HEK293 (cell line): ENCODE measurements at regions not wholly inside any gene's neighbourhood (a gene's known extent, or its start where the extent isn't known, plus 50 kb on each side); places are given as distances from the start of the nearest gene placed in this dataset.

ENCODE experiments used
- CTCF ChIA-PET: fragments of 350-600 bp; formaldehyde crosslinking; extraction: SDS; loops from one replicate; lab custom pipeline; 2021; ENCODE audit warnings: antibody characterized with exemption; lab: Yijun Ruan, JAX
- POLR2A ChIA-PET: fragments of 300-600 bp; formaldehyde crosslinking; extraction: SDS; loops from one replicate; lab custom pipeline; 2020; ENCODE audit warnings: antibody characterized with exemption, inconsistent platforms; lab: Yijun Ruan, JAX
- H3K27ac ChIP-seq: fragments of 200-500 bp; sonication (Bioruptor generic); 2 replicates; pipeline ENCODE4 v1.5.1; 2014; ENCODE audit warnings: low read depth, low read length, control low read depth, inconsistent platforms; ENCODE audit errors: extremely low read depth
- H3K36me3 ChIP-seq, 2 experiments: fragments of 200-500 bp in 1 of 2; sonication (Bioruptor generic) in 1 of 2; 1 replicate in 1 of 2; 2 replicates in 1 of 2; pipeline ENCODE4 v1.5.1; 2014 to 2017; ENCODE audit warnings: inconsistent platforms in 2 of 2, low read length in 2 of 2; ENCODE audit not compliant: control insufficient read depth in 2 of 2, insufficient read depth in 1 of 2
- H3K4me1 ChIP-seq: fragments of 200-500 bp; sonication (Bioruptor generic); 2 replicates; pipeline ENCODE4 v1.5.1; 2014; ENCODE audit warnings: mild to moderate bottlenecking, low read length, inconsistent platforms; ENCODE audit not compliant: control insufficient read depth, insufficient read depth
- H3K4me3 ChIP-seq: 2 replicates; pipeline ENCODE4 v1.5.1; 2011; ENCODE audit warnings: low read depth, mild to moderate bottlenecking, control low read depth, low read length, moderate library complexity
- H3K9me3 ChIP-seq: fragments of 200-500 bp; sonication (Bioruptor generic); 2 replicates; pipeline ENCODE4 v1.5.1; 2014; ENCODE audit warnings: low read depth, low read length, inconsistent platforms; ENCODE audit not compliant: control insufficient read depth, insufficient read depth
- GLIS2 ChIP-seq: fragments of 450-650 bp; formaldehyde crosslinking; IDR thresholded peaks from 2 replicates; pipeline ENCODE4 v1.5.1; 2016; ENCODE audit warnings: missing biosample characterization, missing genetic modification characterization
- ZBTB8A ChIP-seq: fragments of 450-650 bp; formaldehyde crosslinking; IDR thresholded peaks from 2 replicates; pipeline ENCODE4 v1.5.1; 2016; ENCODE audit warnings: missing biosample characterization, missing genetic modification characterization
- ZNF266 ChIP-seq: fragments of 450-650 bp; formaldehyde crosslinking; IDR thresholded peaks from 2 replicates; pipeline ENCODE4 v1.5.1; 2016; ENCODE audit warnings: missing biosample characterization, missing genetic modification characterization, low read depth
- ZNF324 ChIP-seq: fragments of 450-650 bp; formaldehyde crosslinking; IDR thresholded peaks from 2 replicates; pipeline ENCODE4 v1.5.1; 2016; ENCODE audit warnings: missing biosample characterization, missing genetic modification characterization
- ZNF37A ChIP-seq: fragments of 450-650 bp; IDR thresholded peaks from 2 replicates; pipeline ENCODE4 v1.5.1; 2018; ENCODE audit warnings: missing biosample characterization, missing genetic modification characterization
- ZNF549 ChIP-seq: fragments of 450-650 bp; IDR thresholded peaks from 2 replicates; pipeline ENCODE4 v1.5.1; 2018; ENCODE audit warnings: missing biosample characterization, missing genetic modification characterization, mild to moderate bottlenecking, inconsistent platforms, moderate library complexity
- ZNF596 ChIP-seq: fragments of 450-650 bp; IDR thresholded peaks from 2 replicates; pipeline ENCODE4 v1.5.0; 2018; ENCODE audit warnings: missing biosample characterization, mild to moderate bottlenecking, missing genetic modification characterization, moderate library complexity
- ZNF600 ChIP-seq: fragments of 450-650 bp; formaldehyde crosslinking; IDR thresholded peaks from 2 replicates; pipeline ENCODE4 v1.5.1; 2016; ENCODE audit warnings: missing biosample characterization, missing genetic modification characterization
- ZNF629 ChIP-seq: fragments of 450-650 bp; formaldehyde crosslinking; IDR thresholded peaks from 2 replicates; pipeline ENCODE4 v1.5.1; 2017; ENCODE audit warnings: missing biosample characterization, missing genetic modification characterization
- ZNF670 ChIP-seq: fragments of 450-650 bp; formaldehyde crosslinking; IDR thresholded peaks from 2 replicates; pipeline ENCODE4 v1.5.1; 2016; ENCODE audit warnings: missing biosample characterization, missing genetic modification characterization, low read depth
- ZNF677 ChIP-seq: fragments of 450-650 bp; IDR thresholded peaks from 2 replicates; pipeline ENCODE4 v1.5.0; 2018; ENCODE audit warnings: missing biosample characterization, mild to moderate bottlenecking, missing genetic modification characterization, moderate library complexity
- ZNF792 ChIP-seq: fragments of 450-650 bp; formaldehyde crosslinking; IDR thresholded peaks from 2 replicates; pipeline ENCODE4 v1.5.1; 2016; ENCODE audit warnings: missing biosample characterization, missing genetic modification characterization
- TF ChIP-seq, protein P1 (sequence below): fragments of 450-650 bp; IDR thresholded peaks from 2 replicates; pipeline ENCODE4 v1.5.1; 2018; ENCODE audit warnings: missing biosample characterization, mild to moderate bottlenecking, missing genetic modification characterization
- TF ChIP-seq, protein P2 (sequence below): fragments of 450-650 bp; formaldehyde crosslinking; conservative IDR thresholded peaks from 2 replicates; pipeline ENCODE4 v1.5.1; 2016; ENCODE audit warnings: low read depth, missing biosample characterization, missing genetic modification characterization
- TF ChIP-seq, protein P3 (sequence below): fragments of 450-650 bp; formaldehyde crosslinking; IDR thresholded peaks from 2 replicates; pipeline ENCODE4 v1.5.1; 2016; ENCODE audit warnings: missing biosample characterization, missing genetic modification characterization
- TF ChIP-seq, protein P4 (sequence below): fragments of 450-650 bp; formaldehyde crosslinking; IDR thresholded peaks from 2 replicates; pipeline ENCODE4 v1.5.1; 2016; ENCODE audit warnings: missing biosample characterization, missing genetic modification characterization
- TF ChIP-seq, protein P5 (sequence below): IDR thresholded peaks from 2 replicates; pipeline ENCODE4 v1.6.1; 2011; ENCODE audit warnings: mild to moderate bottlenecking, low read depth, low read length, borderline replicate concordance

DNA sequence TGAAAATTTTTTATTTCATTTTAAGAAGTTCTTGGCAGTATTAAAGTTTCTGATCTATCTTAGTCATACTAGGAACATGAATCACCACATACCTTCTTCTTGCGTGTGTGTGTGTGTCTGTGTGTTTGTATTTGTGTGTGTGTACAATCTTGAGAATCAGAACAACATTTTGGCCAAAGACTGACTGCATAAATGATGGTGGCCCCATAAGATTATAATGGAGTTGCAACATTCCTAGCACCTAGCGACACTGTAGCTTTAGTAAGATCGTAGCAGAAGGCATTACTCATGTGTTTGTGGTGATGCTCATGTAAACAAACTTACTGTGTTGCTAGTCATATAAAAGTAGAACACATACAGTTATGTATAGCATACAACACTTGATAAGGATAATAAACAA is 205.4 kb downstream of the FAM76B start:
- H3K4me3 ChIP-seq = no peak overlapping the region
- H3K27ac ChIP-seq = no peak overlapping the region
- no peaks in the 10 kb centered on the region for H3K9me3 ChIP-seq
- no peaks in the 10 kb centered on the region for H3K36me3 ChIP-seq
- H3K4me1 ChIP-seq = no peaks in the 10 kb centered on the region
- POLR2A ChIA-PET = no interaction called here
- no peak for TF ChIP-seq ZNF677 (tag by site-specific recombination)
- no peak for TF ChIP-seq ZBTB8A (tag by site-specific recombination)
- CTCF ChIA-PET = interaction anchor here (0.5 to 1.0 kb wide), 3 partner anchors 12 to 543 kb away, joined by 3 read pairs; no protein-coding TSS in a partner anchor

DNA sequence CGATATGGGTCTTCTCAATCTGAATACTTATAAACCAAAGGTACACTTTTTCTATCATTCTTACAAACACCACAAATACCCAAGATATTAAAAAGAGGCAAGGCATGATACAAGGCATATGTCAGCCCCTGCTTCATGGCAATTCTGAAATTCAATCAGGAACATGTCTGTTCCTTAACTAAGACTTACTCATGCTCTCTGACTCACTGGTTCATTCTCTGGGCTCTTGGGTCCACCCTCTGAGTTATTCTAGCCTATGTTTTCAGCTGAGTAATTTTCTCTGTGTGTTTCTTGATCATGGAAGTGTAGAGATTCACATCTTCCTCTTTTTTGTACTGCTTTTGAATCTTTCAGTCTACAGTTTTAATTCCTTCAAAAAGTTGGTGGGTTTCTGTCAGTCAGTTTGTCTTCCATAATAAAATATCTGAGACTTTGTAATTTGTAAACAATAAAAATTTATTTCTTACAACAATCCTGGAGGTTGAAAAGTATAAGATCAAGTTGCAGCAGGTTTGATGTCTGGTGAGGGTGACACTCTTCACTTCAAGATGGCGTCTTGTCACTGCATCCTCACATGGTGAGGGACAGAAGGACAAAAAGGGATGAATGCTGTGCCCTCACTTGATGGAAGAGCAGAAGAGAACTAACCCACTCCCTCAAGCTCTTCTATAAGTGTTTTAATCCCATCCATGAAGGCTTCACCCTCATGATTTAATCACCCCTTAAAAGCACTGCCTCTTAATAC is 211.7 kb downstream of the FAM76B start:
- H3K36me3 ChIP-seq = no peaks in the 10 kb centered on the region
- no peak overlapping the region for H3K4me3 ChIP-seq
- ChIA-PET POLR2A (no interaction called here), CTCF (no interaction called here)
- H3K27ac ChIP-seq = no peak overlapping the region
- H3K9me3 ChIP-seq = no peaks in the 10 kb centered on the region
- TF ChIP-seq, protein P1, sequence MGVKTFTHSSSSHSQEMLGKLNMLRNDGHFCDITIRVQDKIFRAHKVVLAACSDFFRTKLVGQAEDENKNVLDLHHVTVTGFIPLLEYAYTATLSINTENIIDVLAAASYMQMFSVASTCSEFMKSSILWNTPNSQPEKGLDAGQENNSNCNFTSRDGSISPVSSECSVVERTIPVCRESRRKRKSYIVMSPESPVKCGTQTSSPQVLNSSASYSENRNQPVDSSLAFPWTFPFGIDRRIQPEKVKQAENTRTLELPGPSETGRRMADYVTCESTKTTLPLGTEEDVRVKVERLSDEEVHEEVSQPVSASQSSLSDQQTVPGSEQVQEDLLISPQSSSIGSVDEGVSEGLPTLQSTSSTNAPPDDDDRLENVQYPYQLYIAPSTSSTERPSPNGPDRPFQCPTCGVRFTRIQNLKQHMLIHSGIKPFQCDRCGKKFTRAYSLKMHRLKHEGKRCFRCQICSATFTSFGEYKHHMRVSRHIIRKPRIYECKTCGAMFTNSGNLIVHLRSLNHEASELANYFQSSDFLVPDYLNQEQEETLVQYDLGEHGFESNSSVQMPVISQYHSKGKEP (tag by site-specific recombination) = no peak
- TF ChIP-seq, protein P2, sequence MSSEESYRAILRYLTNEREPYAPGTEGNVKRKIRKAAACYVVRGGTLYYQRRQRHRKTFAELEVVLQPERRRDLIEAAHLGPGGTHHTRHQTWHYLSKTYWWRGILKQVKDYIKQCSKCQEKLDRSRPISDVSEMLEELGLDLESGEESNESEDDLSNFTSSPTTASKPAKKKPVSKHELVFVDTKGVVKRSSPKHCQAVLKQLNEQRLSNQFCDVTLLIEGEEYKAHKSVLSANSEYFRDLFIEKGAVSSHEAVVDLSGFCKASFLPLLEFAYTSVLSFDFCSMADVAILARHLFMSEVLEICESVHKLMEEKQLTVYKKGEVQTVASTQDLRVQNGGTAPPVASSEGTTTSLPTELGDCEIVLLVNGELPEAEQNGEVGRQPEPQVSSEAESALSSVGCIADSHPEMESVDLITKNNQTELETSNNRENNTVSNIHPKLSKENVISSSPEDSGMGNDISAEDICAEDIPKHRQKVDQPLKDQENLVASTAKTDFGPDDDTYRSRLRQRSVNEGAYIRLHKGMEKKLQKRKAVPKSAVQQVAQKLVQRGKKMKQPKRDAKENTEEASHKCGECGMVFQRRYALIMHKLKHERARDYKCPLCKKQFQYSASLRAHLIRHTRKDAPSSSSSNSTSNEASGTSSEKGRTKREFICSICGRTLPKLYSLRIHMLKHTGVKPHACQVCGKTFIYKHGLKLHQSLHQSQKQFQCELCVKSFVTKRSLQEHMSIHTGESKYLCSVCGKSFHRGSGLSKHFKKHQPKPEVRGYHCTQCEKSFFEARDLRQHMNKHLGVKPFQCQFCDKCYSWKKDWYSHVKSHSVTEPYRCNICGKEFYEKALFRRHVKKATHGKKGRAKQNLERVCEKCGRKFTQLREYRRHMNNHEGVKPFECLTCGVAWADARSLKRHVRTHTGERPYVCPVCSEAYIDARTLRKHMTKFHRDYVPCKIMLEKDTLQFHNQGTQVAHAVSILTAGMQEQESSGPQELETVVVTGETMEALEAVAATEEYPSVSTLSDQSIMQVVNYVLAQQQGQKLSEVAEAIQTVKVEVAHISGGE (tag by site-specific recombination) = no peak
- no peak for TF ChIP-seq ZNF792 (tag by site-specific recombination)
- TF ChIP-seq, protein P3, sequence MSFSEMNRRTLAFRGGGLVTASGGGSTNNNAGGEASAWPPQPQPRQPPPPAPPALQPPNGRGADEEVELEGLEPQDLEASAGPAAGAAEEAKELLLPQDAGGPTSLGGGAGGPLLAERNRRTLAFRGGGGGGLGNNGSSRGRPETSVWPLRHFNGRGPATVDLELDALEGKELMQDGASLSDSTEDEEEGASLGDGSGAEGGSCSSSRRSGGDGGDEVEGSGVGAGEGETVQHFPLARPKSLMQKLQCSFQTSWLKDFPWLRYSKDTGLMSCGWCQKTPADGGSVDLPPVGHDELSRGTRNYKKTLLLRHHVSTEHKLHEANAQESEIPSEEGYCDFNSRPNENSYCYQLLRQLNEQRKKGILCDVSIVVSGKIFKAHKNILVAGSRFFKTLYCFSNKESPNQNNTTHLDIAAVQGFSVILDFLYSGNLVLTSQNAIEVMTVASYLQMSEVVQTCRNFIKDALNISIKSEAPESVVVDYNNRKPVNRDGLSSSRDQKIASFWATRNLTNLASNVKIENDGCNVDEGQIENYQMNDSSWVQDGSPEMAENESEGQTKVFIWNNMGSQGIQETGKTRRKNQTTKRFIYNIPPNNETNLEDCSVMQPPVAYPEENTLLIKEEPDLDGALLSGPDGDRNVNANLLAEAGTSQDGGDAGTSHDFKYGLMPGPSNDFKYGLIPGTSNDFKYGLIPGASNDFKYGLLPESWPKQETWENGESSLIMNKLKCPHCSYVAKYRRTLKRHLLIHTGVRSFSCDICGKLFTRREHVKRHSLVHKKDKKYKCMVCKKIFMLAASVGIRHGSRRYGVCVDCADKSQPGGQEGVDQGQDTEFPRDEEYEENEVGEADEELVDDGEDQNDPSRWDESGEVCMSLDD = no peak
- no peak for TF ChIP-seq ZNF596 (tag by site-specific recombination)
- TF ChIP-seq GLIS2 (tag by site-specific recombination) = no peak
- TF ChIP-seq ZNF549 = no peak
- TF ChIP-seq, protein P4, sequence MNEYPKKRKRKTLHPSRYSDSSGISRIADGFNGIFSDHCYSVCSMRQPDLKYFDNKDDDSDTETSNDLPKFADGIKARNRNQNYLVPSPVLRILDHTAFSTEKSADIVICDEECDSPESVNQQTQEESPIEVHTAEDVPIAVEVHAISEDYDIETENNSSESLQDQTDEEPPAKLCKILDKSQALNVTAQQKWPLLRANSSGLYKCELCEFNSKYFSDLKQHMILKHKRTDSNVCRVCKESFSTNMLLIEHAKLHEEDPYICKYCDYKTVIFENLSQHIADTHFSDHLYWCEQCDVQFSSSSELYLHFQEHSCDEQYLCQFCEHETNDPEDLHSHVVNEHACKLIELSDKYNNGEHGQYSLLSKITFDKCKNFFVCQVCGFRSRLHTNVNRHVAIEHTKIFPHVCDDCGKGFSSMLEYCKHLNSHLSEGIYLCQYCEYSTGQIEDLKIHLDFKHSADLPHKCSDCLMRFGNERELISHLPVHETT (tag by site-specific recombination) = no peak
- no peak for TF ChIP-seq ZNF670
- TF ChIP-seq ZNF324 = no peak
- no peak for TF ChIP-seq ZNF629 (tag by site-specific recombination)
- TF ChIP-seq, protein P5, sequence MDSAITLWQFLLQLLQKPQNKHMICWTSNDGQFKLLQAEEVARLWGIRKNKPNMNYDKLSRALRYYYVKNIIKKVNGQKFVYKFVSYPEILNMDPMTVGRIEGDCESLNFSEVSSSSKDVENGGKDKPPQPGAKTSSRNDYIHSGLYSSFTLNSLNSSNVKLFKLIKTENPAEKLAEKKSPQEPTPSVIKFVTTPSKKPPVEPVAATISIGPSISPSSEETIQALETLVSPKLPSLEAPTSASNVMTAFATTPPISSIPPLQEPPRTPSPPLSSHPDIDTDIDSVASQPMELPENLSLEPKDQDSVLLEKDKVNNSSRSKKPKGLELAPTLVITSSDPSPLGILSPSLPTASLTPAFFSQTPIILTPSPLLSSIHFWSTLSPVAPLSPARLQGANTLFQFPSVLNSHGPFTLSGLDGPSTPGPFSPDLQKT = no peak
- TF ChIP-seq ZNF37A (tag by site-specific recombination) = no peak
- TF ChIP-seq ZNF600 = no peak
- TF ChIP-seq ZNF266 (tag by site-specific recombination) = no peak
- H3K4me1 ChIP-seq = no peaks in the 10 kb centered on the region
